ENCODE measurements at regions not wholly inside any gene's neighbourhood (a gene's known extent, or its start where the extent isn't known, plus 50 kb on each side); places are given as distances from the start of the nearest gene placed in this dataset.

GRCh38 chr18:39205565-39206195 lies 1640.1 kb upstream of the CELF4 start:
- Histone ChIP-seq H3K4me3 (no peak overlapping the region), H3K4me1 (ENCODE audit: insufficient read depth) (no peaks in the 10 kb centered on the region), H3K9me3 (no peaks in the 10 kb centered on the region), H3K27ac (no peak overlapping the region), H3K36me3 (no peaks in the 10 kb centered on the region), H3K27me3 (no peaks in the 10 kb centered on the region)
- TF ChIP-seq POLR2A (IDR thresholded peaks at IDR 0.05) (no peak), CTCF (IDR thresholded peaks at IDR 0.05) (no peak)
- intact Hi-C loops (cut with DNase I), result no loop called here
- no peak for DNase-seq
- WGBS, 3 donors, result 80 to 90% (median 82%) methylated on average over 6 of the region's 6 CpGs

DNA sequence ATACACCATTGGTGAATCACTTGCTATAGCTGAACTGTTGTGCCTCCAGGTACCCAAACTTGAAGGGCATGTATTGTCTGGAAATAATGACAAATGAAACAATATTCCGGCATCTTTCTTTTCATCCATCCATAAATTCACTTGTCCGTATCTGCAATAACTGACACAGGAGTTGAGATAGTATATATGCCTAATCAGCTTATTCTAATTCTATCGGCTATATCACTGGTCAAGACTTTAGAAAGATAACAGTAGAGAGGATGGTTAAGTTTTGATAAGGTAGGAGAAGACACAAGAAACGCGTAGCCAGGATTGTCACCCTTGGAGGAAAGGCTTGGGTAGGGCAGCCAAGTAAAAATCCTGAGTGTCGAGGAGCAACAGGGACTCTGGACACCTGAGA lies 1634.6 kb upstream of the CELF4 start:
- H3K4me1 ChIP-seq (ENCODE audit: insufficient read depth), result no peaks in the 10 kb centered on the region
- 89 to 93% (median 90%) methylated on average over 6 of the region's 6 CpGs for WGBS, 3 donors
- no peak overlapping the region for H3K27ac ChIP-seq
- TF ChIP-seq POLR2A (IDR thresholded peaks at IDR 0.05) (no peak), CTCF (IDR thresholded peaks at IDR 0.05) (no peak), EP300 (IDR thresholded peaks at IDR 0.05) (no peak)
- H3K36me3 ChIP-seq, result no peaks in the 10 kb centered on the region
- H3K9me3 ChIP-seq, result no peaks in the 10 kb centered on the region
- H3K27me3 ChIP-seq, result no peaks in the 10 kb centered on the region
- no peak overlapping the region for H3K4me3 ChIP-seq
- DNase-seq, result no peak
- intact Hi-C loops (cut with DNase I), result no loop called here

DNA sequence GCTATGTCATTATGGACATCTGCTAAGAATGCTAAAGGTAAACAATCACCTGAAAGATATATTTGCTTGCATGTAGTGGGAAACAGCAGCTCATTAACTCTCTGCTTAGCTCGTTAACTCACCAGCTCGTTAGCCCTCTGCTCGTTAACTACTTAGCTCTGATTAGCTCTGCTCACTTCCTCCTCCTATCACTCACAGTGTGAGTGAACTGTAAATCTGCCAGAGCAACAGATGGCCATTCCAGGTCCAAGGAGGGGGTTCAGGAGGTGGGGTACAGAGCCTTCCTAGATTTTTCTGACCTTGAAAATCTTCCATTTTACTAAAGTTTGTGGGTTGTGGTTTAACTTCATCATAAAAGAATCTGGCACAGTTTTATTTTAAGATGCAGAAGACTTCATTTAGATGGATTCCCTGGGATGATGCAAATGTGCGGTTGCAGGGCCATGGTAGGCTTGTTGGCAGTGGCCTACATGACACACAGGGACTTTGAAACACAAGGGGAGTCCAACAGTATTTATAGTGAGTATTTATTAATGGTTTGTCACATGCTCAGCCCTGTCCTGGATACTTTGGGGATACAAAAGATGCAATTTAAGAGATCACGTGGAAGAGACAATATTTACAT lies 1633.7 kb upstream of the CELF4 start:
- DNase-seq, result no peak
- Histone ChIP-seq H3K4me1 (ENCODE audit: insufficient read depth) (no peaks in the 10 kb centered on the region), H3K4me3 (no peak overlapping the region), H3K36me3 (no peaks in the 10 kb centered on the region), H3K27me3 (no peaks in the 10 kb centered on the region), H3K27ac (no peak overlapping the region), H3K9me3 (no peaks in the 10 kb centered on the region)
- no peak for TF ChIP-seq POLR2A (IDR thresholded peaks at IDR 0.05)
- TF ChIP-seq EP300 (IDR thresholded peaks at IDR 0.05), result no peak
- TF ChIP-seq CTCF (IDR thresholded peaks at IDR 0.05), result no peak
- intact Hi-C loops (cut with DNase I), result no loop called here
- 62 to 68% (median 67%) methylated on average over 5 of the region's 5 CpGs for WGBS, 3 donors

DNA sequence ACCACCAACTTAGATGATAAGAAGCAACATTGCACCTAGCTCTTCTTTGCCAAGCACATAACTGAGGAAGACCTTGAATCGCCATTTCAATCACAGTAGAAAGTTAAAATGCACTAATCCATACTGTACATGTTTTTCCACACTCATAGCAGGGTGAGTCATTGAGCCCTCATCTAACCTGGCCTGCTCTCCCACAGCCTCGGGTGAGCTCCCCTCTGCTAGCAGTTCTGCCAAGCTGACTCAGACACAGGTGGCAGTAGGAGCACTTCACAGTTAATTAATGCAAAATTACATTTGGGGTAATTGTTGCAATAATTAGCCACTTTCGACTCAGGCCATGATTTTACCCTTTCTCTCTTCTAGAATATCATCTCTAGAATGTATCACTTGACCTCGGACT lies 1632.8 kb upstream of the CELF4 start:
- no peaks in the 10 kb centered on the region for H3K4me1 ChIP-seq (ENCODE audit: insufficient read depth)
- no peaks in the 10 kb centered on the region for H3K36me3 ChIP-seq
- WGBS, 3 donors, result 70 to 81% (median 77%) methylated on average over 4 of the region's 4 CpGs
- H3K4me3 ChIP-seq, result no peak overlapping the region
- no peak for DNase-seq
- H3K27me3 ChIP-seq, result no peaks in the 10 kb centered on the region
- no peaks in the 10 kb centered on the region for H3K9me3 ChIP-seq
- no peak for TF ChIP-seq POLR2A (IDR thresholded peaks at IDR 0.05)
- no peak for TF ChIP-seq EP300 (IDR thresholded peaks at IDR 0.05)
- TF ChIP-seq CTCF (IDR thresholded peaks at IDR 0.05), result no peak
- H3K27ac ChIP-seq, result no peak overlapping the region
- intact Hi-C loops (cut with DNase I), result no loop called here

Measured in ovary (tissue), 7 donors.